IPS DF 19.7 (cell line): ENCODE measurements at regions not wholly inside any gene's neighbourhood (a gene's known extent, or its start where the extent isn't known, plus 50 kb on each side); places are given as distances from the start of the nearest gene placed in this dataset.
A peak's percentile ranks its signal among the peaks of the same experiment; 100 is the strongest.
"Not testable (repeated sequence)": the region's sequence is repeated elsewhere in the genome, so short reads cannot be mapped to it uniquely, and the experiment has no call there.

Experiments
- DNase-seq: peaks from one replicate; pipeline ENCODE4 v3.0.0-alpha.2; 2013; ENCODE audit warnings: low read depth, low spot score

- peak; percentile 40 for DNase-seq
Measured at GRCh38 chr2:238720232-238720672, 127.6 kb upstream of the TWIST2 start.

GRCh38 chr2:238722181-238722580, 125.7 kb upstream of the TWIST2 start:
- DNase-seq, result no peak

DNA sequence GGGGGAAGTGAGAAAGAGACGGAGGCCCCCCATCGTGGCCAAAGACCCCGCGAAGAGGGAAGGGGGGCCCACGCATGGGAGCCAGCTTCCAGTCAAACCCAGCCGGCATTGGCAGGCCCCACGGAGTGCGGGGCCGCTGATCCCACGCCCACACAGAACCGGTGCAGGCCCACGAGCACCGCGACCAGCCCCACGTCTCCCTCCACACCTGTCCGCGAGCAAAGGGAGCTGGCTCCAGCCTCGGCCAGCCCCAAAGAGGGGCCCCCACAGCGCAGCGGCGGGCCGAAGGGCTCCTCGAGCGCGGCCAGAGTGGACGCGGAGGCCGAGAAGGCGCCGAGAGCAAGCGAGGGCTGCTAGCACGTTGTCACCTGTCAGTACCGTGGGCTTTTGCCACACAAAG, 125.0 kb upstream of the TWIST2 start:
- DNase-seq, result no peak

DNA sequence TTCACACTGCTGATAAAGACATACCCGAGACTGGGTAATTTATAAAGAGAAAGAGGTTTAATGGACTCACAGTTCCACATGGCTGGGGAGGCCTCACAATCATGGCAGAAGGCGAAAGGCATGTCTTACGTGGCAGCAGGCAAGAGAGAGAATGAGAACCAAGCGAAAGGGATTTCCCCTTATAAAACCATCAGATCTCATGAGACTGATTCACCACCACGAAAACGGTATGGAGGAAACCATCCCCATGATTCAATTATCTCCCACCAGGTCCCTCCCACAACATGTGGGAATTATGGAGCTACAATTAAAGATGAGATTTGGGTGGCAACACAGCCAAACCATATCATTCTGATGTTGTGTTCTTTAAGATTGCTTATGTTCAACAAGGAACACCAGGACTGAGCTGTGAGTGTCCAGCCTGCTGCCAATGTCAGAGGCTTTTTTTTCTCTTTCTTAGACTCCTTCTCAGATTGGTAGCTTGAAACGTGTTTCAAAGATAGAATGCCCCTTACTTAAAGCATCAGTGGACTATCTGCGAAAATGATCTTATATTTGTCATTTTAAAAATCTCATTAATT, 124.1 kb upstream of the TWIST2 start:
- DNase-seq, result not testable (repeated sequence)

DNA sequence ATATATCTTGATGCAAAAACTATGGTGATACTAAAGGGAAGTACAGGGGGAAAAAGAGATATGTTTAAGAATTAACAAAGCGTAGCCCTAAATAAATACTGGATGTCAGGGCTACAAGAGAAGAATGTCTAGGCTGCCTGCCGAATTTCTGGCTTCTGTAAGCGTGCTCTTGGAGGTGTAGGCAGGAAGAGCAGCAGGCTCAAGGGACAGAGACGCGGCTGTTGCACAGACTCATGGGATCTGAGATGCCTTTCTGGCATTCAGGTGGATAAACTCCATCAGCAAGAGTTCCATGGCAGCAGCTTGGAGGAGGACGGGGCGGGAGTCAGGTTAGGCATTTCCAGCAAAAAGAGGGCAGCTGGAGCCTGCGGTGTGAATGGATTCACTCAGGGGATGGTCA, 123.2 kb upstream of the TWIST2 start:
- no peak for DNase-seq

DNA sequence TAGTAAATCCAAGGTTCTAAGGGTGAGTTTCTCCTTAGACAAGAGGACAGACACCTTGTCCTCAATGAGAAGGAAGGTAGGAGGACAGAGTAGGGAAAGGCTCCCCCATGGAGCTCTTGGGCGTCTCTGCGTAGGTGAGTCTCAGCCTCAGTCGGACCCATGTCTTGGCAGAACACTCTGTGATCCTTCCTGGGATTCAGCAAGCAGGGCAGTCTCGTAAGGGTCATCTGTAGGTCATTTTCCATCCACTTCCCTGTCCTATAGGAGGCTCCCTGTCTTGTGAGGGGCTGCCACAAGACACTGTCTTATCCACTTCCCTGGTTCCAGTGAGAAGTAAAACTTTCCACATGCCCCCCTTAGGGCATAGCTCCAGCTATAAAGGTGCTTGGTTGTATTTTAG, 122.6 kb upstream of the TWIST2 start:
- no peak for DNase-seq

DNA sequence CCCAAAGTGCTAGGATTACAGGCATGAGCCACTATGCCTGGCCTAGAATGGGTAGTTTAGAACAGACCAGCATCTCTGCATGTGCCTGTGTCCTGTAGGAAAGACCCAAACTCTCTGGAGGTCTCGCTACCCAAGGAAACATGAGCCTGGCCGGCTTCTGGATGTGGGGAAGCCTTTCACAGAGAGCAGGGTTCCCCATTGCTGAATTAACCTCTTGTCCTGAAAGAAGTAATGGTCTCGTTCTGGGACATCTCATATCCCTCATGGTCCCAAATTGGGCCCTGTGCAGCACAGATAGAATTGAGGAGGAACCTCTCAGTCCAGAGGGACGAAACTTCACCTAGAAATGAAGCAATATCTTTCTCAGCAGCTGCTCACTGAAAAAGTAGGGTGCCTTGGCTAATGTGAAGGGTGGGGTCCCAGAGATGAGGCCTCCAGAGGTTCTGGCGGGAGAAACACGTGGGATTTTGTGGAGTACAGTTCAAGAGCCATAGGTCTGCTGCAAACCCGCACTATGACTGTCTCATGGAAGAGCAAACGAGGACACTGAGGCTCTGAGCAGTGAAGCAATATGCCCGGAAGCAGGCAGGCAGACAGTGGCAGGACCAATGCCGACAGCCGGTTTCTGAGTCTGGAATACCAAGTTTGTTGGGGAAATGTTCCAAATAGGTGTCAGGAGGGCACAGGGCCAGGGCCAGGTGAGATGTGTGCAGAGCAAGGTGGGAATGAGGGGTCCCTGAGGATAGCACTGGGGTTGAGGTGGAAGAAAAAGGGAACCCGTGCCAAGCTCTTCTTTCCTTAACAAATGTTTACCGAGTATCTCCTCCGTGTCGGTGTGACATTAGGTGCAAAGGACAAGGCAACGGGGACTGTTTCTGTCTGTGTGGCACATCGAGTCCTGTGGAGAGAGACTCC, 121.0 kb upstream of the TWIST2 start:
- DNase-seq, result no peak

- DNase-seq, result no peak
Measured at GRCh38 chr2:238727585-238728329, 120.1 kb upstream of the TWIST2 start.

DNA sequence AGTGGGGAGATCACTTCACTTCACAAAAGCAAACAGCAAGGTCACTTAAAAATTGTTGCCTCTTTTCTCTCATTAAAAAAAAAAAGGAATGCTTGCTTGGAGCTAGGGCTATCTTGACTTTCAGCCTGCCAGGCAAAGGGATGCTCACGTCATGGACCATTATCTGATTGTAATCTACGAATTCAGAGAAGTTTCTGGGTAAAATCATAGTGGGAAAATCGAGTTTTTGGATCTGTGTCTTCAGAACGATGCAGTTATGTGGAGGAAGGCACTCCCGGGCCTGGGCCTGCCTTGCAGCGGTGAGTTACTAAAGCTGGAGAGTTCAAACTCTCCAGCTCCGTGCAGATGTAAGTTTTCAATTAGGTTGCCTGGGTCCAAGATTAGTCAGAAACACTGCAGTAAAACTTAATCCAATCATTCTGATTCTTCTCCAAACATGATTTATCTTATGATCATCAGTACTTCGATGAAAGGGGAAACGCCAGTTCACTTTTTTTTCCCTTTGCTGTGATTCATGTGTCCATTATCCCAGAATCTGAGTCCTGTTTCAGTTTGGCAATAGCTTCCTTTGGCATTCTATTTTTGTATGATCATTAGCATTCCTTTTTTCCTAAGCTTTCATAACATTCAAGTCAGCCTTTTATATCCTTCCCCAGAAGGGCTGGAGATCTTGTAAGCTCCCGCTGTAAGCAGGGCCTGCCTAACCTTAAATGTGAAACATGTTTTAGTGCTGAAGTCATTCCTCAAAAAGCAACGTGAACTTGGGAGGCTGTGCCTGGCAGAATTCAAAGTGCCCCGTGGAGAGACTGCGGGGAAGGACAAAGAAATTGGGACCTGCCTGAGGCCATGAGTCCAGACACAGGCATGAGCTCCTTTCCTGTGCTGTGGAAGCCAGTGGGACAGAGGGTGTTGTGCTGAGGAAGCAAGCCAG, 119.3 kb upstream of the TWIST2 start:
- DNase-seq, result no peak

DNA sequence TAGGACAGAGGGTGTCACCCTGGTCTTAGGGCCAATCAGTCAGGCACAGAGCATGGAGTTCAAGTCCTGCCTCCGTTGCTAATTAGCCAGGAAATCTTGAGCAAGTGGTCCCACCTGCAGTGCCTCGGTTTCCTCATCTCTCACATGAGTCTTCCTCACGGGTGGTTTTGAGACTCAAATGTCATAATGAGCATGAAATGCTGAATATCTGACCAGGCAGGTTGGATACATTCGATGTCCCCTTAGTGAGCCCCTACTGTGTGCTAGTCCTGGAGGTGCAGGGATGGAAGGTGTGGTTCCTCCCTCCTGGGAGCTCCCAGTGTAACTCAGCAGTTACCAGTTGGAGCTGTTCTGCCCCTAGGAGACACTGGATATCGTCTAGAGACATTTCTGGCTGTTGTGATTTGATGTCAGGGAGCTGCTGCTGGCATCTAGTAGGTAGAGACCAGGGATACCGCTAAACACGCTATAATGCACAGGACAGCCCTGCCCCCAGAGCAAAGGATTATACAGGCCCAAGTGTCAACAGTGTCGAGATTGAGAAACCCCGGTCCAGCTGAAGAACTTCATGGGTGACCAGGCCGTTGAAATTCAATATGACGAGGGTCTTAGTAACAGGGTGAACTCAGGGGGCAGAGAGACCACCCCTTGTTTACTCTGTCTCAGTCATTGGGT, 118.5 kb upstream of the TWIST2 start:
- no peak for DNase-seq

- DNase-seq, result no peak
Measured at GRCh38 chr2:238730001-238730669, 117.8 kb upstream of the TWIST2 start.

- DNase-seq, result no peak
Measured at GRCh38 chr2:238730881-238731280, 117.0 kb upstream of the TWIST2 start.

- DNase-seq, result no peak
Measured at GRCh38 chr2:238731961-238732360, 115.9 kb upstream of the TWIST2 start.

GRCh38 chr2:238738917-238739316, 109.0 kb upstream of the TWIST2 start:
- DNase-seq, result no peak

DNA sequence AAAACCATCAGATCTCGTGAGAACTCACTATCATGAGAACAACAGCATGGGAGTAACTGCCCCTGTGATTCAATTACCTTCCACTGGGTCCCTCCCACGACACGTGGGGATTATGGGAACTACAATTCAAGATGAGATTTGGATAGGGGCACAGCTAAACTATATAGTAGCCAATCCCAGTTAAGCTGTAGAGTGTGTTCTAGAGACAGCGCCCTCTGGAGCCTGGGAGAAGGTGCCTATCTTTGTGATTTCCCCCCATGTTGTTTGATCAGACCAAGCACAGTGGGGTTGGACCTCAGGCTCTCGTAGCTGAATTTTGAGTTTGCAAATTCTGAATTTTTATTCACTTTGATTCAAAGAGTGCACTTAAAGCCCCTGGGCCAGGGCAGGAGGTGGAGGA, 108.2 kb upstream of the TWIST2 start:
- DNase-seq, result no peak

DNA sequence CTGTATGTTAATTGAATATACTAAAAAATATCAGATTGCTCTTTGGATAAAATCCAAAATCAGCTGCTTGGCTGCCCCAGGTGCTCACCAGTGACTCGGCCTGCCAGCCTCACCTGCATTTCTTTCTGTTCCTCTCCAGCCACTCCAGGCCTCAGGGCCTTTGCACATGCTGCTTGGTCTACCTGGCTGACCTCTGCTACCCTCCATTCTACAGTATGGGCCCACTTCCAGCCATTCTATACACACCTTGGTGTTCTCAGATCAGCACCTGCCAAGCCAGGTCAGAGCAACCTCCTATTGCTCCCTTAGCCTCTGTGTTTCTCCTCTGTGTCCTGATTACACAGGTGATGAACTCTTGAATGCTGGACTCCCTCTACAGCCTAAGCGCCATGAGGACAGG, 106.6 kb upstream of the TWIST2 start:
- DNase-seq, result no peak

- no peak for DNase-seq
Measured at GRCh38 chr2:238742066-238742465, 105.8 kb upstream of the TWIST2 start.

DNA sequence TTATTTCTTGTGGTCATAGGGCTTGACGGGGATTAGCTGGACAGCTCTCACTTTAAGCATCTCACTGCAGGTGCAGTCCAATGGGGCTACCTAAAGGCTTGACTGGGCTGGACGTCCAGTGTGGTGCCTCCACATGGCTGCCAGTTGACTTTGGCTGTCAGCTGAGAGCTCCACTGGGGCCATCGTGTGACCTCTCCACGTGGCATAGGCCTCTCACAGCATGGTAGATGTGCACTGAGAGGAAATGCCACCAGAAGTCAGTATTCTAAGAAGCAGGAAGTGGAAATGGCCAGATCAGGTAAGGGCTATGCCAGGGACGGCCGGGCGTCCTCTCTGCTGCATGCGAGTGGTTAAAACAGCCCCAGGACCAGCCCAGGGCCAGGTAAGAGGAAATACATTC, 105.2 kb upstream of the TWIST2 start:
- no peak for DNase-seq

GRCh38 chr2:238743243-238744065, 104.4 kb upstream of the TWIST2 start:
- DNase-seq, result no peak
